A549 (cell line): ENCODE measurements at regions not wholly inside any gene's neighbourhood (a gene's known extent, or its start where the extent isn't known, plus 50 kb on each side); places are given as distances from the start of the nearest gene placed in this dataset.
A peak's percentile ranks its signal among the peaks of the same experiment; 100 is the strongest.

Experiments used
- ATAC-seq, 2 experiments: fragments of 200-7000 bp in 1 of 2; fragments of >200 bp in 1 of 2; cut with Nextera tagmentation in 1 of 2; cut with Tn5 transposase in 1 of 2; 3 replicates each; pipeline versions ENCODE4 v1.8.0 to v1.9.1; 2018 to 2020; ENCODE audit warnings: mild to moderate bottlenecking in 1 of 2, moderate library complexity in 1 of 2
- CTCF ChIA-PET: fragments of 300-600 bp; sonication (Branson Sonifier 250); formaldehyde crosslinking; extraction: SDS; loops from one replicate; lab custom pipeline; 2021; ENCODE audit warnings: antibody characterized with exemption, inconsistent platforms; lab: Yijun Ruan, JAX
- POLR2A ChIA-PET: fragments of 350-600 bp; formaldehyde crosslinking; extraction: SDS; loops from one replicate; lab custom pipeline; 2021; ENCODE audit warnings: antibody characterized with exemption, inconsistent platforms; lab: Yijun Ruan, JAX
- DNase-seq, 2 experiments: peaks; one replicate each; pipeline versions ENCODE4 v3.0.0 to v3.0.0-alpha.2; 2011 to 2016; ENCODE audit warnings: low read depth in 1 of 2, low spot score in 1 of 2
- FAIRE-seq: peaks from 2 replicates; lab custom pipeline; 2011; peaks lifted over from hg19 to GRCh38; lab: Jason Lieb, UNC
- H3K27ac ChIP-seq, 2 experiments: fragments of >200 bp; sonication (Bioruptor Twin); formaldehyde crosslinking; 3 replicates each; pipeline ENCODE4 v1.5.1; 2016 to 2017
- H3K4me1 ChIP-seq: fragments of >200 bp; sonication (Bioruptor Twin); formaldehyde crosslinking; 3 replicates; pipeline ENCODE4 v1.6.1; 2016
- H3K4me2 ChIP-seq: fragments of >200 bp; sonication (Bioruptor Twin); formaldehyde crosslinking; 3 replicates; pipeline ENCODE4 v1.6.1; 2016
- H3K4me3 ChIP-seq: fragments of >200 bp; sonication (Bioruptor Twin); formaldehyde crosslinking; 3 replicates; pipeline ENCODE4 v1.5.1; 2016
- H3K9me3 ChIP-seq: fragments of >200 bp; sonication (Bioruptor Twin); formaldehyde crosslinking; 3 replicates; pipeline ENCODE4 v1.6.1; 2016
- ATOH8 ChIP-seq: fragments of 250-450 bp; sonication (Bioruptor Pico); IDR thresholded peaks from 2 replicates; pipeline ENCODE4 v1.5.0; 2020; ENCODE audit warnings: low read depth, mild to moderate bottlenecking, moderate library complexity
- CEBPB ChIP-seq, 2 experiments: fragments of >200 bp in 1 of 2; sonication (Bioruptor Twin) in 1 of 2; formaldehyde crosslinking in 1 of 2; IDR thresholded peaks; 2 replicates each; pipeline ENCODE4 v1.6.1; 2012 to 2016
- EHF ChIP-seq: fragments of 250-450 bp; sonication (Bioruptor Pico); IDR thresholded peaks from 2 replicates; pipeline ENCODE4 v1.5.0; 2020; ENCODE audit warnings: mild to moderate bottlenecking
- EHMT2 ChIP-seq: fragments of 200-600 bp; sonication (generic); IDR thresholded peaks from 2 replicates; pipeline ENCODE4 v1.6.1; 2016; ENCODE audit warnings: antibody characterized with exemption, low read depth, mild to moderate bottlenecking, moderate library complexity
- GATA3 ChIP-seq: IDR thresholded peaks from 2 replicates; pipeline ENCODE4 v1.6.1; 2012; ENCODE audit warnings: borderline replicate concordance
- HMGXB4 ChIP-seq: fragments of 250-450 bp; sonication (Bioruptor Pico); IDR thresholded peaks from 2 replicates; pipeline ENCODE4 v1.5.0; 2021; ENCODE audit warnings: mild to moderate bottlenecking, moderate library complexity, borderline replicate concordance
- HOXA7 ChIP-seq: fragments of 250-450 bp; sonication (Bioruptor Pico); IDR thresholded peaks from 2 replicates; pipeline ENCODE4 v1.5.0; 2020; ENCODE audit warnings: mild to moderate bottlenecking, moderate library complexity
- HOXB13 ChIP-seq: fragments of 250-450 bp; sonication (Bioruptor Pico); IDR thresholded peaks from 2 replicates; pipeline ENCODE4 v1.5.0; 2020; ENCODE audit warnings: low read depth, mild to moderate bottlenecking, moderate library complexity
- HOXB5 ChIP-seq: fragments of 250-450 bp; sonication (Bioruptor Pico); IDR thresholded peaks from 2 replicates; pipeline ENCODE4 v1.5.0; 2020; ENCODE audit warnings: mild to moderate bottlenecking, moderate library complexity
- JUN ChIP-seq, 2 experiments: fragments of >200 bp; sonication (Bioruptor Twin); formaldehyde crosslinking; IDR thresholded peaks; 2 replicates in 1 of 2; 3 replicates in 1 of 2; pipeline ENCODE4 v1.6.1; 2016 to 2017
- MAFK ChIP-seq: fragments of 450-650 bp; IDR thresholded peaks from 2 replicates; pipeline ENCODE4 v1.6.1; 2014; ENCODE audit not compliant: partially characterized antibody
- MAZ ChIP-seq: fragments of 150-350 bp; IDR thresholded peaks from 2 replicates; pipeline ENCODE4 v1.6.1; 2014; ENCODE audit warnings: antibody characterized with exemption, low read depth, low read length, borderline replicate concordance
- MYC ChIP-seq: IDR thresholded peaks from 2 replicates; pipeline ENCODE4 v1.6.1; 2012; ENCODE audit warnings: mild to moderate bottlenecking, inconsistent platforms, low read length, improper control_type of control experiment, borderline replicate concordance
- NFE2L2 ChIP-seq: fragments of 150-350 bp; conservative IDR thresholded peaks from 2 replicates; pipeline ENCODE4 v1.6.1; 2014; ENCODE audit warnings: low read length
- PBX3 ChIP-seq: IDR thresholded peaks from 2 replicates; pipeline ENCODE4 v1.6.1; 2012
- PHF8 ChIP-seq: fragments of 200-600 bp; sonication (generic); IDR thresholded peaks from 2 replicates; pipeline ENCODE4 v1.6.1; 2016; ENCODE audit warnings: low read depth, mild to moderate bottlenecking, antibody characterized with exemption, moderate library complexity, borderline replicate concordance
- POLR2AphosphoS2 ChIP-seq: conservative IDR thresholded peaks from 2 replicates; pipeline ENCODE4 v1.6.1; 2012; ENCODE audit warnings: low read length, improper control_type of control experiment, inconsistent platforms
- RARB ChIP-seq: fragments of 250-450 bp; sonication (Bioruptor Pico); IDR thresholded peaks from 2 replicates; pipeline ENCODE4 v1.8.0; 2021; ENCODE audit warnings: mild to moderate bottlenecking, moderate library complexity
- RNF2 ChIP-seq: fragments of 200-600 bp; sonication (generic); IDR thresholded peaks from 2 replicates; pipeline ENCODE4 v1.6.1; 2016; ENCODE audit warnings: low read depth, mild to moderate bottlenecking, antibody characterized with exemption, moderate library complexity, borderline replicate concordance
- SMC3 ChIP-seq: fragments of >200 bp; sonication (Bioruptor Twin); formaldehyde crosslinking; IDR thresholded peaks from 3 replicates; pipeline ENCODE4 v1.6.1; 2018; ENCODE audit warnings: inconsistent platforms
- TFCP2L1 ChIP-seq: fragments of 250-450 bp; sonication (Bioruptor Pico); IDR thresholded peaks from 2 replicates; pipeline ENCODE4 v1.5.0; 2021; ENCODE audit warnings: mild to moderate bottlenecking
- USF2 ChIP-seq: fragments of 450-650 bp; IDR thresholded peaks from 2 replicates; pipeline ENCODE4 v1.6.1; 2014; ENCODE audit warnings: antibody characterized with exemption
- ZFP36 ChIP-seq: fragments of 450-650 bp; IDR thresholded peaks from 2 replicates; pipeline ENCODE4 v1.6.1; 2014; ENCODE audit warnings: borderline replicate concordance; ENCODE audit not compliant: partially characterized antibody
- ZSCAN20 ChIP-seq: fragments of 250-450 bp; sonication (Bioruptor Pico); IDR thresholded peaks from 2 replicates; pipeline ENCODE4 v1.8.0; 2022; ENCODE audit warnings: mild to moderate bottlenecking, moderate library complexity
- WGBS: methylation state at CpG from one replicate; pipeline ENCODE4 v1.1.6; 2017; ENCODE audit errors: missing lambda C conversion rate; 5-methylcytosine and 5-hydroxymethylcytosine counted together

- FAIRE-seq: no peak
- Histone ChIP-seq H3K4me3 (no peak overlapping the region), H3K4me1 (no peaks in the 10 kb centered on the region), H3K9me3 (no peaks in the 10 kb centered on the region), H3K4me2 (no peak overlapping the region), H3K27ac (no peak overlapping the region)
- POLR2A ChIA-PET: no interaction called here
- CTCF ChIA-PET: no interaction called here
- TF ChIP-seq ZFP36 (peak; percentile 80), EHF (CRISPR knock-in tag) (no peak)
- no peak for DNase-seq
- no peak for ATAC-seq
Observed at GRCh38 chr14:27715561-27715960, 1051.0 kb upstream of the FOXG1 start.

- H3K9me3 ChIP-seq: no peaks in the 10 kb centered on the region
- ATAC-seq (no peak), FAIRE-seq (no peak), DNase-seq (no peak)
- ChIA-PET POLR2A (no interaction called here), CTCF (no interaction called here)
- H3K4me1 ChIP-seq: no peaks in the 10 kb centered on the region
- no peak overlapping the region for H3K4me3 ChIP-seq
- H3K27ac ChIP-seq: no peak overlapping the region
- TF ChIP-seq RARB (no peak), MAFK (peak; percentile 40)
- no peak overlapping the region for H3K4me2 ChIP-seq
Observed at GRCh38 chr14:27721760-27722159, 1044.8 kb upstream of the FOXG1 start.

- no peak overlapping the region for H3K4me2 ChIP-seq
- no peak overlapping the region for H3K27ac ChIP-seq
- no peaks in the 10 kb centered on the region for H3K4me1 ChIP-seq
- no peaks in the 10 kb centered on the region for H3K9me3 ChIP-seq
- 35% methylated on average over 4 of the region's 4 CpGs for WGBS
- ATAC-seq (no peak), FAIRE-seq (no peak), DNase-seq (no peak)
- ChIA-PET POLR2A (no interaction called here), CTCF (no interaction called here)
- H3K4me3 ChIP-seq: no peak overlapping the region
- TF ChIP-seq EHMT2: no peak
- no peak for TF ChIP-seq RARB
- TF ChIP-seq ATOH8 (CRISPR knock-in tag): no peak
- TF ChIP-seq POLR2AphosphoS2: no peak
- TF ChIP-seq TFCP2L1: no peak
- TF ChIP-seq NFE2L2: no peak
- TF ChIP-seq MAFK: peak; percentile 42
Observed at GRCh38 chr14:27725482-27725881, 1041.1 kb upstream of the FOXG1 start.

- WGBS: 4% methylated on average over 2 of the region's 2 CpGs
- FAIRE-seq: no peak
Observed at GRCh38 chr14:27727251-27727770, 1039.3 kb upstream of the FOXG1 start.

GRCh38 chr14:27730204-27730603 lies 1036.4 kb upstream of the FOXG1 start:
- Histone ChIP-seq H3K27ac (no peak overlapping the region), H3K4me3 (no peak overlapping the region), H3K9me3 (no peaks in the 10 kb centered on the region), H3K4me1 (no peaks in the 10 kb centered on the region), H3K4me2 (no peak overlapping the region)
- ChIA-PET CTCF (no interaction called here), POLR2A (no interaction called here)
- FAIRE-seq (no peak), DNase-seq (no peak), ATAC-seq (no peak)
- 4% methylated on average over 5 of the region's 5 CpGs for WGBS
- TF ChIP-seq USF2 (no peak), CEBPB (IDR thresholded peaks at IDR 0.05) (no peak), TFCP2L1 (no peak), GATA3 (no peak), HMGXB4 (CRISPR knock-in tag) (no peak), ZSCAN20 (CRISPR knock-in tag) (no peak), JUN (IDR thresholded peaks at IDR 0.05) (no peak), RNF2 (no peak), HOXB5 (CRISPR knock-in tag) (no peak), HOXB13 (CRISPR knock-in tag) (no peak), PHF8 (no peak), MYC (no peak), ZFP36 (no peak), SMC3 (no peak), PBX3 (no peak)

More at GRCh38 chr14:27727251-27727770, 1039.3 kb upstream of the FOXG1 start:
- DNase-seq: no peak
- H3K27ac ChIP-seq: no peak overlapping the region
- no peaks in the 10 kb centered on the region for H3K9me3 ChIP-seq
- ChIA-PET POLR2A (no interaction called here), CTCF (no interaction called here)
- no peak for TF ChIP-seq MAZ
- no peak for TF ChIP-seq HOXA7 (CRISPR knock-in tag)
- no peaks in the 10 kb centered on the region for H3K4me1 ChIP-seq
- no peak overlapping the region for H3K4me2 ChIP-seq
- H3K4me3 ChIP-seq: no peak overlapping the region
- no peak for ATAC-seq
